Testis (tissue), 2 donors: ENCODE measurements at regions not wholly inside any gene's neighbourhood (a gene's known extent, or its start where the extent isn't known, plus 50 kb on each side); places are given as distances from the start of the nearest gene placed in this dataset.

Experiments
- DNase-seq: peaks from one replicate; pipeline ENCODE4 v3.0.0-alpha.2; 2019
- H3K27ac ChIP-seq, 2 donors: fragments of 200-600 bp; sonication (generic); one replicate each; pipeline ENCODE4 v1.5.1; 2019
- H3K27me3 ChIP-seq: fragments of 200-600 bp; sonication (generic); one replicate; pipeline ENCODE4 v1.5.1; 2019
- H3K36me3 ChIP-seq: fragments of 200-600 bp; sonication (generic); one replicate; pipeline ENCODE4 v1.5.1; 2017; ENCODE audit warnings: low read depth; ENCODE audit errors: missing control alignments
- H3K4me1 ChIP-seq: fragments of 200-600 bp; sonication (generic); one replicate; pipeline ENCODE4 v1.5.1; 2019
- H3K4me3 ChIP-seq, 2 donors: fragments of 200-600 bp; sonication (generic); one replicate each; pipeline ENCODE4 v1.5.1; 2017 to 2019
- H3K9me3 ChIP-seq: fragments of 200-600 bp; sonication (generic); one replicate; pipeline ENCODE4 v1.5.1; 2017
- CTCF ChIP-seq, 3 experiments: fragments of 450-650 bp in 2 of 3; fragments of 200-600 bp in 1 of 3; sonication (generic) in 1 of 3; IDR thresholded peaks; one replicate each; pipeline ENCODE4 v1.5.1; 2016 to 2019; ENCODE audit warnings: antibody characterized with exemption in 3 of 3, mild to moderate bottlenecking in 2 of 3, moderate library complexity in 1 of 3
- POLR2A ChIP-seq: fragments of 450-650 bp; IDR thresholded peaks from one replicate; pipeline ENCODE4 v1.6.1; 2017; ENCODE audit warnings: antibody characterized with exemption, mild to moderate bottlenecking, moderate library complexity
- WGBS, 2 donors: methylation state at CpG; one replicate each; pipeline ENCODE4 v1.1.5; 2018; 5-methylcytosine and 5-hydroxymethylcytosine counted together
- intact Hi-C: fragments of 100-400 bp; cut with DNase I; formaldehyde crosslinking; loops from one replicate; pipeline ENCODE4 v1.15.1; 2023; ENCODE audit warnings: low total_unique reads

GRCh38 chr2:234137400-234138014 lies 87.0 kb downstream of the SPP2 start:
- 90 to 91% methylated on average over 6 of the region's 6 CpGs for WGBS, 2 donors
- Histone ChIP-seq H3K36me3 (no peaks in the 10 kb centered on the region), H3K9me3 (no peaks in the 10 kb centered on the region), H3K4me3 (no peak overlapping the region), H3K4me1 (no peaks in the 10 kb centered on the region), H3K27ac (no peak overlapping the region), H3K27me3 (no peaks in the 10 kb centered on the region)
- TF ChIP-seq POLR2A (no peak), CTCF (IDR thresholded peaks at IDR 0.05) (no peak)
- DNase-seq: no peak
- intact Hi-C loops: loop anchor here (10.0 kb wide), 1 partner anchor 367 kb away; no protein-coding TSS in a partner anchor

- Histone ChIP-seq H3K9me3 (no peaks in the 10 kb centered on the region), H3K4me1 (no peaks in the 10 kb centered on the region), H3K27me3 (no peaks in the 10 kb centered on the region), H3K27ac (no peak overlapping the region), H3K4me3 (no peak overlapping the region), H3K36me3 (no peaks in the 10 kb centered on the region)
- DNase-seq: no peak
- TF ChIP-seq CTCF (IDR thresholded peaks at IDR 0.05): no peak
- TF ChIP-seq POLR2A: no peak
- intact Hi-C loops: loop anchor here (10.0 kb wide), 1 partner anchor 368 kb away; no protein-coding TSS in a partner anchor
Measured at GRCh38 chr2:234136461-234136860, 86.0 kb downstream of the SPP2 start.

GRCh38 chr2:234135750-234136221 lies 85.3 kb downstream of the SPP2 start:
- WGBS, 2 donors: 48 to 54% methylated on average over 13 to 16 of the region's 16 CpGs
- Histone ChIP-seq H3K4me3 (no peak overlapping the region), H3K36me3 (no peaks in the 10 kb centered on the region), H3K27me3 (no peaks in the 10 kb centered on the region), H3K9me3 (no peaks in the 10 kb centered on the region), H3K4me1 (no peaks in the 10 kb centered on the region), H3K27ac (no peak overlapping the region)
- TF ChIP-seq CTCF (IDR thresholded peaks at IDR 0.05) (peak; percentile 31 to 56 (median 56)), POLR2A (no peak)
- DNase-seq: peak; percentile 67
- intact Hi-C loops: loop anchor here (10.0 kb wide), 1 partner anchor 369 kb away; no protein-coding TSS in a partner anchor

GRCh38 chr2:234134496-234134895 lies 84.0 kb downstream of the SPP2 start:
- no peak for TF ChIP-seq CTCF (IDR thresholded peaks at IDR 0.05)
- Histone ChIP-seq H3K4me1 (no peaks in the 10 kb centered on the region), H3K9me3 (no peaks in the 10 kb centered on the region), H3K27ac (no peak overlapping the region), H3K4me3 (no peak overlapping the region), H3K27me3 (no peaks in the 10 kb centered on the region), H3K36me3 (no peaks in the 10 kb centered on the region)
- intact Hi-C loops: loop anchor here (10.0 kb wide), 1 partner anchor 370 kb away; no protein-coding TSS in a partner anchor
- WGBS, 2 donors: 84 to 90% methylated on average over 6 of the region's 6 CpGs
- no peak for DNase-seq

- Histone ChIP-seq H3K4me1 (no peaks in the 10 kb centered on the region), H3K27ac (no peak overlapping the region), H3K36me3 (no peaks in the 10 kb centered on the region), H3K9me3 (no peaks in the 10 kb centered on the region), H3K27me3 (no peaks in the 10 kb centered on the region), H3K4me3 (no peak overlapping the region)
- no peak for DNase-seq
- intact Hi-C loops: loop anchor here (10.0 kb wide), 1 partner anchor 372 kb away; no protein-coding TSS in a partner anchor
- no peak for TF ChIP-seq POLR2A
- no peak for TF ChIP-seq CTCF (IDR thresholded peaks at IDR 0.05)
- 76 to 82% methylated on average over 4 of the region's 4 CpGs for WGBS, 2 donors
Measured at GRCh38 chr2:234133004-234133403, 82.5 kb downstream of the SPP2 start.
